ENCODE measurements at regions not wholly inside any gene's neighbourhood (a gene's known extent, or its start where the extent isn't known, plus 50 kb on each side); places are given as distances from the start of the nearest gene placed in this dataset.

- no peak for TF ChIP-seq EZH2phosphoT487 (IDR thresholded peaks at IDR 0.05; ENCODE audit: insufficient read depth, low read depth)
- no peak for TF ChIP-seq EZH2 (IDR thresholded peaks at IDR 0.05; ENCODE audit: insufficient read depth, poor library complexity, severe bottlenecking)
These were observed 1464.9 kb downstream of the SUCLG1 start for GRCh38 chr2:82994151-82994550.

All from GM23248 (cell line).